ENCODE measurements at regions not wholly inside any gene's neighbourhood (a gene's known extent, or its start where the extent isn't known, plus 50 kb on each side); places are given as distances from the start of the nearest gene placed in this dataset.

- TF ChIP-seq CTCF (IDR thresholded peaks at IDR 0.05) (no peak), POLR2A (IDR thresholded peaks at IDR 0.05) (no peak)
These were observed 198.9 kb upstream of the LDB2 start for GRCh38 chr4:17097362-17097761.
